ENCODE measurements at regions not wholly inside any gene's neighbourhood (a gene's known extent, or its start where the extent isn't known, plus 50 kb on each side); places are given as distances from the start of the nearest gene placed in this dataset.

GRCh38 chr2:19189391-19189790, 169.0 kb downstream of the OSR1 start:
- intact Hi-C loops (cut with micrococcal nuclease; ENCODE audit: unreplicated experiment), result no loop called here
- no peak for DNase-seq
- H3K4me1 Mint-ChIP-seq (ENCODE audit: low read depth, unreplicated experiment), result no peaks in the 10 kb centered on the region

GRCh38 chr2:19187323-19188020, 171.0 kb downstream of the OSR1 start:
- TF ChIP-seq CTCF (IDR thresholded peaks at IDR 0.05; ENCODE audit: insufficient read depth in 1 of 2, low read depth in 1 of 2, low read length in 1 of 2, severe bottlenecking in 1 of 2, unreplicated experiment in 1 of 2), result no peak
- no peaks in the 10 kb centered on the region for H3K36me3 ChIP-seq (ENCODE audit: control insufficient read depth, insufficient read depth, low read length)
- no peaks in the 10 kb centered on the region for H3K4me1 Mint-ChIP-seq (ENCODE audit: low read depth, unreplicated experiment)
- H3K4me3 ChIP-seq (ENCODE audit: low read depth, low read length), result no peak overlapping the region
- H3K9me3 Mint-ChIP-seq (ENCODE audit: unreplicated experiment), result no peaks in the 10 kb centered on the region
- H3K27me3 Mint-ChIP-seq (ENCODE audit: insufficient read depth, unreplicated experiment), result no peaks in the 10 kb centered on the region
- H3K36me3 Mint-ChIP-seq (ENCODE audit: insufficient read depth, unreplicated experiment), result no peaks in the 10 kb centered on the region
- no peak overlapping the region for H3K4me3 Mint-ChIP-seq (ENCODE audit: unreplicated experiment)
- no peak overlapping the region for H3K27ac Mint-ChIP-seq (ENCODE audit: unreplicated experiment)
- intact Hi-C loops (cut with micrococcal nuclease; ENCODE audit: unreplicated experiment), result no loop called here
- no peaks in the 10 kb centered on the region for H3K9me3 ChIP-seq
- no peaks in the 10 kb centered on the region for H3K4me1 ChIP-seq
- no TSS peak for BruUV-seq (replicated peaks)
- no peaks in the 10 kb centered on the region for H3K27me3 ChIP-seq (replicated peaks; ENCODE audit: control insufficient read depth, insufficient read depth, low read length)
- CTCF ChIA-PET, result no interaction called here
- DNase-seq, result no peak
- POLR2A ChIA-PET, result no interaction called here

More at GRCh38 chr2:19189391-19189790, 169.0 kb downstream of the OSR1 start:
- Histone ChIP-seq H3K9me3 (no peaks in the 10 kb centered on the region), H3K36me3 (ENCODE audit: control insufficient read depth, insufficient read depth, low read length) (no peaks in the 10 kb centered on the region), H3K4me3 (ENCODE audit: low read depth, low read length) (no peak overlapping the region), H3K27me3 (replicated peaks; ENCODE audit: control insufficient read depth, insufficient read depth, low read length) (no peaks in the 10 kb centered on the region), H3K4me1 (no peaks in the 10 kb centered on the region)
- Mint-ChIP-seq H3K36me3 (ENCODE audit: insufficient read depth, unreplicated experiment) (no peaks in the 10 kb centered on the region), H3K4me3 (ENCODE audit: unreplicated experiment) (no peak overlapping the region), H3K27me3 (ENCODE audit: insufficient read depth, unreplicated experiment) (no peaks in the 10 kb centered on the region), H3K9me3 (ENCODE audit: unreplicated experiment) (no peaks in the 10 kb centered on the region), H3K27ac (ENCODE audit: unreplicated experiment) (no peak overlapping the region)
- no TSS peak for BruUV-seq (replicated peaks)
- no peak for TF ChIP-seq CTCF (IDR thresholded peaks at IDR 0.05; ENCODE audit: insufficient read depth in 1 of 2, low read depth in 1 of 2, low read length in 1 of 2, severe bottlenecking in 1 of 2, unreplicated experiment in 1 of 2)
- CTCF ChIA-PET, result no interaction called here
- POLR2A ChIA-PET, result no interaction called here

GRCh38 chr2:19185086-19185485, 173.3 kb downstream of the OSR1 start:
- no peak for TF ChIP-seq CTCF (IDR thresholded peaks at IDR 0.05; ENCODE audit: insufficient read depth in 1 of 2, low read depth in 1 of 2, low read length in 1 of 2, severe bottlenecking in 1 of 2, unreplicated experiment in 1 of 2)
- no TSS peak for BruUV-seq (replicated peaks)
- H3K36me3 Mint-ChIP-seq (ENCODE audit: insufficient read depth, unreplicated experiment), result no peaks in the 10 kb centered on the region
- POLR2A ChIA-PET, result no interaction called here
- no peaks in the 10 kb centered on the region for H3K27me3 ChIP-seq (replicated peaks; ENCODE audit: control insufficient read depth, insufficient read depth, low read length)
- no peaks in the 10 kb centered on the region for H3K27me3 Mint-ChIP-seq (ENCODE audit: insufficient read depth, unreplicated experiment)
- no peak for DNase-seq
- H3K27ac Mint-ChIP-seq (ENCODE audit: unreplicated experiment), result no peak overlapping the region
- intact Hi-C loops (cut with micrococcal nuclease; ENCODE audit: unreplicated experiment), result no loop called here
- CTCF ChIA-PET, result no interaction called here
- H3K4me1 Mint-ChIP-seq (ENCODE audit: low read depth, unreplicated experiment), result no peaks in the 10 kb centered on the region
- H3K9me3 ChIP-seq, result no peaks in the 10 kb centered on the region
- H3K4me1 ChIP-seq, result no peaks in the 10 kb centered on the region
- H3K4me3 ChIP-seq (ENCODE audit: low read depth, low read length), result no peak overlapping the region
- peaks cover 23% of the 10 kb centered on the region for H3K9me3 Mint-ChIP-seq (ENCODE audit: unreplicated experiment)
- H3K36me3 ChIP-seq (ENCODE audit: control insufficient read depth, insufficient read depth, low read length), result no peaks in the 10 kb centered on the region
- H3K4me3 Mint-ChIP-seq (ENCODE audit: unreplicated experiment), result no peak overlapping the region
